ENCODE measurements at regions not wholly inside any gene's neighbourhood (a gene's known extent, or its start where the extent isn't known, plus 50 kb on each side); places are given as distances from the start of the nearest gene placed in this dataset.

DNA sequence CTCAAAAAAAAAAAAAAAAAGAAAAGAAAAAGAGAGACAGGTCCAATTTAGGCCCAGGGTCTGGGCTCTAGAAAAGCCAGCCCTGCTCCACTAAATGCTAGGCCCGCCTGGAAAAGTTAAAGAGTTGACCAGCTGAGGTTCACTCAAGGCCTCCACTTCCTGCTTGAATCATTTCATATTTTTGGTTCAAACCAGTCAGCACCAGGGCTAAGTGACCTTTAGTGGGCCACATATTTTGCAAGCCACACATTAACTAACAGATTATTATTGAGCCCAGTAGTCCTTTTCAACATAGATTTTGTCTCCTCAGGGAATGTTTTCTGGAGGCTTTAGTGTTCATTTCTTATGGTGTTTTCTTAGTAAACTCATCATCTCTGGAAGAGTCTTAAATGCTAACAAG is 156.6 kb downstream of the TLR4 start:
- no peaks in the 10 kb centered on the region for H3K27me3 ChIP-seq (ENCODE audit: insufficient read depth, poor library complexity, severe bottlenecking)
- DNase-seq (ENCODE audit: low read depth in 1 of 2, low spot score in 1 of 2) = no peak
- H3K4me3 ChIP-seq (replicated peaks; ENCODE audit: insufficient read depth, low read length) = no peak overlapping the region
- TF ChIP-seq GABPA (IDR thresholded peaks at IDR 0.05; ENCODE audit: low read depth) = no peak
- TF ChIP-seq CTCF (IDR thresholded peaks at IDR 0.05; ENCODE audit: insufficient read depth, low read length) = no peak
- TF ChIP-seq SPI1 (IDR thresholded peaks at IDR 0.05; ENCODE audit: borderline replicate concordance, low read depth) = no peak
- no peak for TF ChIP-seq POLR2AphosphoS5 (IDR thresholded peaks at IDR 0.05; ENCODE audit: low read depth)
- no peak for TF ChIP-seq REST (IDR thresholded peaks at IDR 0.05; ENCODE audit: insufficient replicate concordance, low read depth)
- no peak overlapping the region for H3K27ac ChIP-seq (replicated peaks)

GRCh38 chr9:117864385-117865057 is 160.3 kb downstream of the TLR4 start:
- no peak for TF ChIP-seq POLR2AphosphoS5 (IDR thresholded peaks at IDR 0.05; ENCODE audit: low read depth)
- TF ChIP-seq CTCF (IDR thresholded peaks at IDR 0.05; ENCODE audit: insufficient read depth, low read length) = no peak
- TF ChIP-seq GABPA (IDR thresholded peaks at IDR 0.05; ENCODE audit: low read depth) = no peak
- no peak for TF ChIP-seq SPI1 (IDR thresholded peaks at IDR 0.05; ENCODE audit: borderline replicate concordance, low read depth)
- no peak for TF ChIP-seq REST (IDR thresholded peaks at IDR 0.05; ENCODE audit: insufficient replicate concordance, low read depth)
- no peak overlapping the region for H3K4me3 ChIP-seq (replicated peaks; ENCODE audit: insufficient read depth, low read length)
- H3K27ac ChIP-seq (replicated peaks) = no peak overlapping the region
- DNase-seq (ENCODE audit: low read depth in 1 of 2, low spot score in 1 of 2) = no peak
- H3K27me3 ChIP-seq (ENCODE audit: insufficient read depth, poor library complexity, severe bottlenecking) = no peaks in the 10 kb centered on the region

GRCh38 chr9:117868594-117868993 is 164.4 kb downstream of the TLR4 start:
- TF ChIP-seq GABPA (IDR thresholded peaks at IDR 0.05; ENCODE audit: low read depth) = no peak
- no peak for TF ChIP-seq CTCF (IDR thresholded peaks at IDR 0.05; ENCODE audit: insufficient read depth, low read length)
- no peak for TF ChIP-seq REST (IDR thresholded peaks at IDR 0.05; ENCODE audit: insufficient replicate concordance, low read depth)
- TF ChIP-seq SPI1 (IDR thresholded peaks at IDR 0.05; ENCODE audit: borderline replicate concordance, low read depth) = no peak
- TF ChIP-seq POLR2AphosphoS5 (IDR thresholded peaks at IDR 0.05; ENCODE audit: low read depth) = no peak
- no peak overlapping the region for H3K27ac ChIP-seq (replicated peaks)
- no peak for DNase-seq (ENCODE audit: low read depth in 1 of 2, low spot score in 1 of 2)
- H3K27me3 ChIP-seq (ENCODE audit: insufficient read depth, poor library complexity, severe bottlenecking) = peaks cover 3% of the 10 kb centered on the region
- H3K4me3 ChIP-seq (replicated peaks; ENCODE audit: insufficient read depth, low read length) = no peak overlapping the region

Data from HL-60 (cell line).